GM23338 (cell line): ENCODE measurements at regions not wholly inside any gene's neighbourhood (a gene's known extent, or its start where the extent isn't known, plus 50 kb on each side); places are given as distances from the start of the nearest gene placed in this dataset.

Source experiments
- ATAC-seq: fragments of 200-7000 bp; cut with Tn5 transposase; 3 replicates; pipeline ENCODE4 v1.9.1; 2020
- DNase-seq: peaks from one replicate; pipeline ENCODE4 v3.0.0-alpha.2; 2015; ENCODE audit warnings: low spot score
- H2AFZ ChIP-seq: fragments of 200-600 bp; sonication (generic); 2 replicates; pipeline ENCODE4 v1.8.0; 2016; ENCODE audit warnings: antibody characterized with exemption, mild to moderate bottlenecking, moderate library complexity
- H3F3A ChIP-seq: fragments of 200-600 bp; sonication (generic); replicated peaks from 2 replicates; pipeline ENCODE4 v1.8.0; 2017; ENCODE audit warnings: antibody characterized with exemption, mixed run types, low read depth
- H3K27ac ChIP-seq: fragments of 200-600 bp; sonication (generic); 2 replicates; pipeline ENCODE4 v1.6.1; 2016; ENCODE audit warnings: low read depth
- H3K27me3 ChIP-seq: fragments of 200-600 bp; sonication (generic); 2 replicates; pipeline ENCODE4 v1.8.0; 2016; ENCODE audit warnings: mild to moderate bottlenecking, mixed run types, moderate library complexity; ENCODE audit not compliant: insufficient read depth
- H3K36me3 ChIP-seq: fragments of 200-600 bp; sonication (generic); 2 replicates; pipeline ENCODE4 v1.8.0; 2016; ENCODE audit warnings: mild to moderate bottlenecking; ENCODE audit not compliant: insufficient read depth
- H3K4me1 ChIP-seq: fragments of 200-600 bp; sonication (generic); 2 replicates; pipeline ENCODE4 v1.8.0; 2016; ENCODE audit warnings: mild to moderate bottlenecking, moderate library complexity; ENCODE audit not compliant: insufficient read depth
- H3K4me2 ChIP-seq: fragments of 200-600 bp; sonication (generic); 2 replicates; pipeline ENCODE4 v1.7.1; 2017; ENCODE audit warnings: mixed run types
- H3K4me3 ChIP-seq: fragments of 200-600 bp; sonication (generic); 2 replicates; pipeline ENCODE4 v1.6.1; 2016; ENCODE audit warnings: mixed run types
- H3K79me2 ChIP-seq: fragments of 200-600 bp; sonication (generic); replicated peaks from 2 replicates; pipeline ENCODE4 v1.8.0; 2017; ENCODE audit warnings: mild to moderate bottlenecking; ENCODE audit not compliant: insufficient read depth
- H3K9me2 ChIP-seq: fragments of 200-600 bp; sonication (generic); 2 replicates; pipeline ENCODE4 v1.8.0; 2017; ENCODE audit not compliant: insufficient read depth
- H4K20me1 ChIP-seq: fragments of 200-600 bp; sonication (generic); replicated peaks from 2 replicates; pipeline ENCODE4 v1.8.0; 2017; ENCODE audit warnings: mild to moderate bottlenecking; ENCODE audit not compliant: insufficient read depth
- H3K27ac Mint-ChIP-seq: 2 replicates; pipeline ENCODE4 v1.8.0; 2020; ENCODE audit warnings: inconsistent platforms, mild to moderate bottlenecking, moderate library complexity, mixed read lengths
- H3K27me3 Mint-ChIP-seq: 3 replicates; pipeline ENCODE4 v1.8.0; 2022; ENCODE audit warnings: low read depth, mild to moderate bottlenecking, moderate library complexity, mixed read lengths, inconsistent platforms; ENCODE audit not compliant: insufficient read depth, poor library complexity
- H3K36me3 Mint-ChIP-seq: 3 replicates; pipeline ENCODE4 v1.8.0; 2021; ENCODE audit warnings: low read depth, mild to moderate bottlenecking, inconsistent platforms, moderate library complexity, mixed read lengths
- H3K4me1 Mint-ChIP-seq: 3 replicates; pipeline ENCODE4 v1.8.0; 2020; ENCODE audit warnings: mild to moderate bottlenecking, inconsistent platforms, mixed read lengths
- H3K4me3 Mint-ChIP-seq: 3 replicates; pipeline ENCODE4 v1.8.0; 2021; ENCODE audit warnings: moderate library complexity, mild to moderate bottlenecking, inconsistent platforms, mixed read lengths
- H3K9me3 Mint-ChIP-seq: 3 replicates; pipeline ENCODE4 v1.8.0; 2020; ENCODE audit warnings: moderate library complexity, mild to moderate bottlenecking, inconsistent platforms, mixed read lengths
- EZH2 ChIP-seq: fragments of 200-600 bp; sonication (generic); IDR thresholded peaks from one replicate; pipeline ENCODE4 v1.8.0; 2017; ENCODE audit warnings: antibody characterized with exemption, mild to moderate bottlenecking, low read depth; ENCODE audit not compliant: unreplicated experiment
- EZH2phosphoT487 ChIP-seq: fragments of 200-600 bp; sonication (generic); IDR thresholded peaks from one replicate; pipeline ENCODE4 v1.8.1; 2018; ENCODE audit warnings: antibody characterized with exemption; ENCODE audit not compliant: unreplicated experiment
- JUNB ChIP-seq: IDR thresholded peaks from one replicate; pipeline ENCODE4 v1.6.1; 2016; ENCODE audit warnings: antibody characterized with exemption; ENCODE audit not compliant: unreplicated experiment
- POLR2AphosphoS5 ChIP-seq: IDR thresholded peaks from 2 replicates; pipeline ENCODE4 v1.6.1; 2016; ENCODE audit warnings: antibody characterized with exemption, low read depth
- STAT1 ChIP-seq: IDR thresholded peaks from one replicate; pipeline ENCODE4 v1.6.1; 2016; ENCODE audit warnings: antibody characterized with exemption; ENCODE audit not compliant: unreplicated experiment
- ZNF114 ChIP-seq: fragments of 250-450 bp; sonication (Bioruptor Pico); IDR thresholded peaks from 2 replicates; pipeline ENCODE4 v1.5.0; 2020; ENCODE audit warnings: mild to moderate bottlenecking, moderate library complexity
- ZNF331 ChIP-seq: fragments of 250-450 bp; sonication (Bioruptor Pico); IDR thresholded peaks from 2 replicates; pipeline ENCODE4 v1.5.0; 2020; ENCODE audit warnings: low read depth, mild to moderate bottlenecking, moderate library complexity
- TF ChIP-seq, protein P1 (sequence below): IDR thresholded peaks from 2 replicates; pipeline ENCODE4 v1.6.1; 2016; ENCODE audit warnings: antibody characterized with exemption
- TF ChIP-seq, protein P2 (sequence below): fragments of 250-450 bp; sonication (Bioruptor Pico); IDR thresholded peaks from 2 replicates; pipeline ENCODE4 v1.5.0; 2020; ENCODE audit warnings: mild to moderate bottlenecking, moderate library complexity
- TF ChIP-seq, protein P3 (sequence below): IDR thresholded peaks from one replicate; pipeline ENCODE4 v1.6.1; 2018; ENCODE audit warnings: antibody characterized with exemption; ENCODE audit not compliant: unreplicated experiment

DNA sequence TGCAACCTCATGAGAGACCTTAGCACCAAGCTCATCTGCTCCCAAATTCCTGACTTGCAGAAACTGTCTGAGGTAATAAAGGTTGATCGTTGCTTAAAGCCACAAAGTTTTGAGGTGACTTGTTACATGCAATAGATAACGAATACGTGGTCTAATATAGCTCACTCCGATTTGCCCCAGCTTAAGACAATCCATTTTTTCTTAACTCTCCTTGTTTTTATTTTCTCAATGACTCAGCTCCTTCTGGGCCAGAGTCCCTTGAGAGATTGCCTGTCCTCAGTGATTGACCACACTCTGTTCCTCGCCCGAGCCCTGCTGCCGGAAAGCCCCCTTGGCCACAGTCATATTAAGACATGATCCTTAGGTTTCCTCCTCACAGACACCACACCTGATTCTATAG, 63.7 kb upstream of the FANCC start:
- H3K4me1 Mint-ChIP-seq: 0 out of 3 replicates have a peak, but pooled peaks cover 2% of the 10 kb centered on the region
- Histone ChIP-seq H3K4me2 (no peak overlapping the region), H3K27ac (no peak overlapping the region), H3K4me3 (no peak overlapping the region), H3F3A (no peaks in the 10 kb centered on the region), H4K20me1 (no peaks in the 10 kb centered on the region), H3K27me3 (no peaks in the 10 kb centered on the region), H3K4me1 (no peaks in the 10 kb centered on the region), H3K36me3 (no peaks in the 10 kb centered on the region), H3K79me2 (no peaks in the 10 kb centered on the region), H3K9me2 (no peaks in the 10 kb centered on the region), H2AFZ (no peak overlapping the region)
- no peak for TF ChIP-seq ZNF331 (CRISPR knock-in tag)
- TF ChIP-seq EZH2phosphoT487: no peak
- no peak for TF ChIP-seq JUNB
- no peak for TF ChIP-seq ZNF114 (CRISPR knock-in tag)
- TF ChIP-seq, protein P1, sequence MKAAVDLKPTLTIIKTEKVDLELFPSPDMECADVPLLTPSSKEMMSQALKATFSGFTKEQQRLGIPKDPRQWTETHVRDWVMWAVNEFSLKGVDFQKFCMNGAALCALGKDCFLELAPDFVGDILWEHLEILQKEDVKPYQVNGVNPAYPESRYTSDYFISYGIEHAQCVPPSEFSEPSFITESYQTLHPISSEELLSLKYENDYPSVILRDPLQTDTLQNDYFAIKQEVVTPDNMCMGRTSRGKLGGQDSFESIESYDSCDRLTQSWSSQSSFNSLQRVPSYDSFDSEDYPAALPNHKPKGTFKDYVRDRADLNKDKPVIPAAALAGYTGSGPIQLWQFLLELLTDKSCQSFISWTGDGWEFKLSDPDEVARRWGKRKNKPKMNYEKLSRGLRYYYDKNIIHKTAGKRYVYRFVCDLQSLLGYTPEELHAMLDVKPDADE: no peak
- TF ChIP-seq, protein P2, sequence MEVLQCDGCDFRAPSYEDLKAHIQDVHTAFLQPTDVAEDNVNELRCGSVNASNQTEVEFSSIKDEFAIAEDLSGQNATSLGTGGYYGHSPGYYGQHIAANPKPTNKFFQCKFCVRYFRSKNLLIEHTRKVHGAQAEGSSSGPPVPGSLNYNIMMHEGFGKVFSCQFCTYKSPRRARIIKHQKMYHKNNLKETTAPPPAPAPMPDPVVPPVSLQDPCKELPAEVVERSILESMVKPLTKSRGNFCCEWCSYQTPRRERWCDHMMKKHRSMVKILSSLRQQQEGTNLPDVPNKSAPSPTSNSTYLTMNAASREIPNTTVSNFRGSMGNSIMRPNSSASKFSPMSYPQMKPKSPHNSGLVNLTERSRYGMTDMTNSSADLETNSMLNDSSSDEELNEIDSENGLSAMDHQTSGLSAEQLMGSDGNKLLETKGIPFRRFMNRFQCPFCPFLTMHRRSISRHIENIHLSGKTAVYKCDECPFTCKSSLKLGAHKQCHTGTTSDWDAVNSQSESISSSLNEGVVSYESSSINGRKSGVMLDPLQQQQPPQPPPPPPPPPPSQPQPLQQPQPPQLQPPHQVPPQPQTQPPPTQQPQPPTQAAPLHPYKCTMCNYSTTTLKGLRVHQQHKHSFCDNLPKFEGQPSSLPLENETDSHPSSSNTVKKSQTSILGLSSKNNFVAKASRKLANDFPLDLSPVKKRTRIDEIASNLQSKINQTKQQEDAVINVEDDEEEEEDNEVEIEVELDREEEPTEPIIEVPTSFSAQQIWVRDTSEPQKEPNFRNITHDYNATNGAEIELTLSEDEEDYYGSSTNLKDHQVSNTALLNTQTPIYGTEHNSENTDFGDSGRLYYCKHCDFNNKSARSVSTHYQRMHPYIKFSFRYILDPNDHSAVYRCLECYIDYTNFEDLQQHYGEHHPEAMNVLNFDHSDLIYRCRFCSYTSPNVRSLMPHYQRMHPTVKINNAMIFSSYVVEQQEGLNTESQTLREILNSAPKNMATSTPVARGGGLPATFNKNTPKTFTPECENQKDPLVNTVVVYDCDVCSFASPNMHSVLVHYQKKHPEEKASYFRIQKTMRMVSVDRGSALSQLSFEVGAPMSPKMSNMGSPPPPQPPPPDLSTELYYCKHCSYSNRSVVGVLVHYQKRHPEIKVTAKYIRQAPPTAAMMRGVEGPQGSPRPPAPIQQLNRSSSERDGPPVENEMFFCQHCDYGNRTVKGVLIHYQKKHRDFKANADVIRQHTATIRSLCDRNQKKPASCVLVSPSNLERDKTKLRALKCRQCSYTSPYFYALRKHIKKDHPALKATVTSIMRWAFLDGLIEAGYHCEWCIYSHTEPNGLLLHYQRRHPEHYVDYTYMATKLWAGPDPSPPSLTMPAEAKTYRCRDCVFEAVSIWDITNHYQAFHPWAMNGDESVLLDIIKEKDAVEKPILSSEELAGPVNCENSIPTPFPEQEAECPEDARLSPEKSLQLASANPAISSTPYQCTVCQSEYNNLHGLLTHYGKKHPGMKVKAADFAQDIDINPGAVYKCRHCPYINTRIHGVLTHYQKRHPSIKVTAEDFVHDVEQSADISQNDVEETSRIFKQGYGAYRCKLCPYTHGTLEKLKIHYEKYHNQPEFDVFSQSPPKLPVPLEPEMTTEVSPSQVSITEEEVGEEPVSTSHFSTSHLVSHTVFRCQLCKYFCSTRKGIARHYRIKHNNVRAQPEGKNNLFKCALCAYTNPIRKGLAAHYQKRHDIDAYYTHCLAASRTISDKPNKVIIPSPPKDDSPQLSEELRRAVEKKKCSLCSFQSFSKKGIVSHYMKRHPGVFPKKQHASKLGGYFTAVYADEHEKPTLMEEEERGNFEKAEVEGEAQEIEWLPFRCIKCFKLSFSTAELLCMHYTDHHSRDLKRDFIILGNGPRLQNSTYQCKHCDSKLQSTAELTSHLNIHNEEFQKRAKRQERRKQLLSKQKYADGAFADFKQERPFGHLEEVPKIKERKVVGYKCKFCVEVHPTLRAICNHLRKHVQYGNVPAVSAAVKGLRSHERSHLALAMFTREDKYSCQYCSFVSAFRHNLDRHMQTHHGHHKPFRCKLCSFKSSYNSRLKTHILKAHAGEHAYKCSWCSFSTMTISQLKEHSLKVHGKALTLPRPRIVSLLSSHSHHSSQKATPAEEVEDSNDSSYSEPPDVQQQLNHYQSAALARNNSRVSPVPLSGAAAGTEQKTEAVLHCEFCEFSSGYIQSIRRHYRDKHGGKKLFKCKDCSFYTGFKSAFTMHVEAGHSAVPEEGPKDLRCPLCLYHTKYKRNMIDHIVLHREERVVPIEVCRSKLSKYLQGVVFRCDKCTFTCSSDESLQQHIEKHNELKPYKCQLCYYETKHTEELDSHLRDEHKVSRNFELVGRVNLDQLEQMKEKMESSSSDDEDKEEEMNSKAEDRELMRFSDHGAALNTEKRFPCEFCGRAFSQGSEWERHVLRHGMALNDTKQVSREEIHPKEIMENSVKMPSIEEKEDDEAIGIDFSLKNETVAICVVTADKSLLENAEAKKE (CRISPR knock-in tag): no peak
- no peak for TF ChIP-seq POLR2AphosphoS5
- TF ChIP-seq EZH2: no peak
- TF ChIP-seq, protein P3, sequence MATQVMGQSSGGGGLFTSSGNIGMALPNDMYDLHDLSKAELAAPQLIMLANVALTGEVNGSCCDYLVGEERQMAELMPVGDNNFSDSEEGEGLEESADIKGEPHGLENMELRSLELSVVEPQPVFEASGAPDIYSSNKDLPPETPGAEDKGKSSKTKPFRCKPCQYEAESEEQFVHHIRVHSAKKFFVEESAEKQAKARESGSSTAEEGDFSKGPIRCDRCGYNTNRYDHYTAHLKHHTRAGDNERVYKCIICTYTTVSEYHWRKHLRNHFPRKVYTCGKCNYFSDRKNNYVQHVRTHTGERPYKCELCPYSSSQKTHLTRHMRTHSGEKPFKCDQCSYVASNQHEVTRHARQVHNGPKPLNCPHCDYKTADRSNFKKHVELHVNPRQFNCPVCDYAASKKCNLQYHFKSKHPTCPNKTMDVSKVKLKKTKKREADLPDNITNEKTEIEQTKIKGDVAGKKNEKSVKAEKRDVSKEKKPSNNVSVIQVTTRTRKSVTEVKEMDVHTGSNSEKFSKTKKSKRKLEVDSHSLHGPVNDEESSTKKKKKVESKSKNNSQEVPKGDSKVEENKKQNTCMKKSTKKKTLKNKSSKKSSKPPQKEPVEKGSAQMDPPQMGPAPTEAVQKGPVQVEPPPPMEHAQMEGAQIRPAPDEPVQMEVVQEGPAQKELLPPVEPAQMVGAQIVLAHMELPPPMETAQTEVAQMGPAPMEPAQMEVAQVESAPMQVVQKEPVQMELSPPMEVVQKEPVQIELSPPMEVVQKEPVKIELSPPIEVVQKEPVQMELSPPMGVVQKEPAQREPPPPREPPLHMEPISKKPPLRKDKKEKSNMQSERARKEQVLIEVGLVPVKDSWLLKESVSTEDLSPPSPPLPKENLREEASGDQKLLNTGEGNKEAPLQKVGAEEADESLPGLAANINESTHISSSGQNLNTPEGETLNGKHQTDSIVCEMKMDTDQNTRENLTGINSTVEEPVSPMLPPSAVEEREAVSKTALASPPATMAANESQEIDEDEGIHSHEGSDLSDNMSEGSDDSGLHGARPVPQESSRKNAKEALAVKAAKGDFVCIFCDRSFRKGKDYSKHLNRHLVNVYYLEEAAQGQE: no peak
- no peak for TF ChIP-seq STAT1
- no peak for ATAC-seq
- DNase-seq: no peak
- no peaks in the 10 kb centered on the region; the same call in 2 of the 3 replicates for H3K9me3 Mint-ChIP-seq
- no peak overlapping the region for H3K4me3 Mint-ChIP-seq
- H3K36me3 Mint-ChIP-seq: no peaks in the 10 kb centered on the region
- peak overlapping the region; percentile 41; the same call in 1 of the 2 replicates for H3K27ac Mint-ChIP-seq
- H3K27me3 Mint-ChIP-seq: peaks cover 6% of the 10 kb centered on the region
